Activated CD4-positive, alpha-beta memory T cell treated with anti-CD3 and anti-CD28 coated beads for 36 hours (primary cell): ENCODE measurements at regions not wholly inside any gene's neighbourhood (a gene's known extent, or its start where the extent isn't known, plus 50 kb on each side); places are given as distances from the start of the nearest gene placed in this dataset.

ENCODE experiments used
- CTCF ChIA-PET: fragments of 350-600 bp; sonication (Branson Sonifier 250); formaldehyde crosslinking; loops from one replicate; lab custom pipeline; 2021; ENCODE audit warnings: antibody characterized with exemption, inconsistent platforms; lab: Charles Lee
- POLR2A ChIA-PET: fragments of 350-600 bp; sonication (Branson Sonifier 250); formaldehyde crosslinking; loops from one replicate; lab custom pipeline; 2021; ENCODE audit warnings: antibody characterized with exemption; lab: Charles Lee
- DNase-seq: peaks from one replicate; pipeline ENCODE4 v3.0.0-alpha.2; 2020
- H3K27ac Mint-ChIP-seq: one replicate; pipeline ENCODE4 v1.8.0; 2021; ENCODE audit warnings: mixed read lengths
- H3K27me3 Mint-ChIP-seq: one replicate; pipeline ENCODE4 v1.8.0; 2021; ENCODE audit warnings: mixed read lengths
- H3K36me3 Mint-ChIP-seq: one replicate; pipeline ENCODE4 v1.8.0; 2021; ENCODE audit warnings: mixed read lengths
- H3K4me1 Mint-ChIP-seq: one replicate; pipeline ENCODE4 v1.8.0; 2021; ENCODE audit warnings: low read depth, mixed read lengths
- H3K4me3 Mint-ChIP-seq: one replicate; pipeline ENCODE4 v1.8.0; 2021; ENCODE audit warnings: mild to moderate bottlenecking, mixed read lengths
- H3K9me3 Mint-ChIP-seq: one replicate; pipeline ENCODE4 v1.8.0; 2021; ENCODE audit warnings: mixed read lengths
- intact Hi-C: fragments of 100-400 bp; cut with micrococcal nuclease; formaldehyde crosslinking; loops from one replicate; pipeline ENCODE4 v1.15.1; 2023

DNA sequence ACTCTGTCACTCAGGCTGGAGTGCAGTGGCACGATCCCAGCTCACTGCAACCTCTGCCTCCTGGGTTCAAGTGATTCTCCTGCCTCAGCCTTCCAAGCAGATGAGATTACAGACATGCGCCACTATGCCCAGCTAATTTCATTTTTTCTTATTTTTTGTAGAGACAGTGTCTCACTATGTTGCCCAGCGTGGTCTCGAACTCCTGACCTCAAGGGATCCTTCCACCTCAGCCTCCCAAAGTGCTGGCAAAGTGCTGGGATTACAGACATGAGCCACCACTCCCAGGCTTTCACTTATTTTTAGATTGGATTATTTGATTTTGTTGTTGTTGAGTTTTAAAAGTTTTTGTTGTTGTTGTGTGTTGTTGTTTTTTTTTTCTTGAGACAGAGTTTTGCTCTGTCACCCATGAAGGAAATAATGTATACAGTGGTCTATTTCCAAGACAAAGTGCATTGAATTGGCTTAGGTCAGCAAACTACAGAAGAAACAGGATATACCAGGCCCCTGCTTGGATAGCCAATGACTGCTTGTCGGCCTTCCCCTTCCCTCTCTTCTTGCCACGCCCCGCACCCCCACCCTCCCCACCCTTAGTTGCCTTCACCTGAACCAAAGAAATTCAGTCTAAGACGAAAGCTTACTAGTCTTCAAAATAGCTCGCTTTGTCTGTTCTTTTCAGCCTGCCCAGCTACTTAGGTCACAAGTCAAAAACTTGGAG, 91.8 kb upstream of the CLDN5 start:
- Mint-ChIP-seq H3K27me3 (peaks cover 2% of the 10 kb centered on the region), H3K36me3 (no peaks in the 10 kb centered on the region), H3K4me1 (peaks cover 13% of the 10 kb centered on the region), H3K9me3 (no peaks in the 10 kb centered on the region), H3K4me3 (no peak overlapping the region), H3K27ac (no peak overlapping the region)
- CTCF ChIA-PET: no interaction called here
- POLR2A ChIA-PET: no interaction called here
- no peak for DNase-seq
- intact Hi-C loops: no loop called here

DNA sequence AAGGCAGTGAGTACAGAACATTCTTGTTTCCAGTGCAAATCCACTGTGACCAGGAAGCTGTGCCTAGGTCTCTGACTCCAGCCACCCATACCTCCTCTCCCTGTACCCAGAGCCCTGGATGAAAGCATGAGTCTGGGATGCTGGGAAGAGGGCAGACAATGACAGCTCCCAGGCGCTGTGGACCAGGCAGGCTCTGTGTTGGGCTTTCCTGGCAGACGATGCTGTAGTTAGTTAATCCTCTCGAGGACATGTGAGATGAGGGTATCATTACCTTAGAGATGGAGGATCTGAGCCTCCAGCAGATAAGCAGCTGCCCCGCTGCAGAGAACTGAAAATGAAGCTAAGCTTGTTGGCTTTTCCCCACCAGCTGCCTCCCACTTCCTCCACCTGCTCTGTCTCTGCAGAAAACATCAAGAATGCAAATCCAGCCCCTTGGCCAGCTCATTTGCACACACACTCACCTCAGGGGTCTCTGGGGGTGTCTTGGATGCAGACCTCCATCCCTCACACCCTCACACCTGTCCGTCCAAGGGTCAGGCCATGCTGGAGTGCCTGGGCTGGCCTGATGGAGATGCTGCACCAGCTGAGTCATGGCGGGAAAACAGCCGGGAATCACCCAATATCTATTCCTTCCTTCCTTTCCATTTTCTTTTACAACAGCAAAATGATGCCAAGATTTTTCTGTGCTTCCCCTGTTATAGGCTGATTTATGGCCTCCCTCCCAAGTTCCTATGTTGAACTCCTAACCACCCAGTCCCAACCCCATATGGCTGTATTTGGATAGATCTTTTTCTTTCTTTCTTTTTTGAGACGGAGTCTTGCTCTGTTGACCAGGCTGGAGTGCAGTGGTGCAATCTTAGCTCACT, 94.9 kb upstream of the SEPTIN5 start:
- Mint-ChIP-seq H3K4me1 (peaks cover 8% of the 10 kb centered on the region), H3K27ac (no peak overlapping the region), H3K4me3 (no peak overlapping the region), H3K27me3 (peaks cover 4% of the 10 kb centered on the region), H3K9me3 (no peaks in the 10 kb centered on the region), H3K36me3 (no peaks in the 10 kb centered on the region)
- CTCF ChIA-PET: interaction anchor here (0.6 to 1.1 kb wide), 2 partner anchors 11 to 24 kb away, joined by 3 to 6 read pairs; no protein-coding TSS in a partner anchor
- intact Hi-C loops: no loop called here
- no peak for DNase-seq
- POLR2A ChIA-PET: no interaction called here

DNA sequence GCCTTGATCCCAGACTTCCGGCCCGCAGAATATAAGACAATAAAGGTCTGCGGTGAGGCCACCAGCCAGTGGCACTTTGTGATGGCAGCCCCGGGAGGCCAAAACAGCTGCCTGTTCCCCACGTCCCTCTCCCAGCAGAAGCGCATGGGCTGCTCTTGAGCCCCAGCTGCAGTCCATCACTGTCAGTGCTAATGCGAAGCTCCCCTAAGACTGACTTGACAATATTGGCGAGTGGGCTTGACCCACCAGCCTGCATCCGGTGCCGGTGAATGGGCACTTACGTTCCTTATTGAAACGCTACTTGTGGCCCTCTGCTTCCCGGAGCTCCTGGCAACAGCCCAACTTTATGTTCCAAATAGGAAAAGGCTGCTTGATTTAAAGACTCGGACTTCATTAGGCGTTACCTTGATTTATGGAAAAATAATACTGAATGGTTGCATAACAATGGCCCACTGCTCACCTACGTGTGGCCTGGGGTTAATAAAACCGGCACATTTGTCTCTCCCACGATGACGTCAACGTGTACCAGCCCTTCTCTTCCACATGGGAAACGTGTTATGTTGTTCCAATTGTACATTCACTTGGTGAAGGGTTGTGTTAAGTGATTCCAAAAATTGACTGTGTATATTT, 93.4 kb upstream of the SEPTIN5 start:
- H3K9me3 Mint-ChIP-seq: no peaks in the 10 kb centered on the region
- H3K27me3 Mint-ChIP-seq: peaks cover 3% of the 10 kb centered on the region
- ChIA-PET CTCF (interaction anchor here (1.3 kb wide), 1 partner anchor 9 kb away, joined by 6 read pairs; no protein-coding TSS in a partner anchor), POLR2A (no interaction called here)
- H3K36me3 Mint-ChIP-seq: no peaks in the 10 kb centered on the region
- H3K4me1 Mint-ChIP-seq: peaks cover 8% of the 10 kb centered on the region
- intact Hi-C loops: no loop called here
- no peak overlapping the region for H3K27ac Mint-ChIP-seq
- no peak for DNase-seq
- no peak overlapping the region for H3K4me3 Mint-ChIP-seq

DNA sequence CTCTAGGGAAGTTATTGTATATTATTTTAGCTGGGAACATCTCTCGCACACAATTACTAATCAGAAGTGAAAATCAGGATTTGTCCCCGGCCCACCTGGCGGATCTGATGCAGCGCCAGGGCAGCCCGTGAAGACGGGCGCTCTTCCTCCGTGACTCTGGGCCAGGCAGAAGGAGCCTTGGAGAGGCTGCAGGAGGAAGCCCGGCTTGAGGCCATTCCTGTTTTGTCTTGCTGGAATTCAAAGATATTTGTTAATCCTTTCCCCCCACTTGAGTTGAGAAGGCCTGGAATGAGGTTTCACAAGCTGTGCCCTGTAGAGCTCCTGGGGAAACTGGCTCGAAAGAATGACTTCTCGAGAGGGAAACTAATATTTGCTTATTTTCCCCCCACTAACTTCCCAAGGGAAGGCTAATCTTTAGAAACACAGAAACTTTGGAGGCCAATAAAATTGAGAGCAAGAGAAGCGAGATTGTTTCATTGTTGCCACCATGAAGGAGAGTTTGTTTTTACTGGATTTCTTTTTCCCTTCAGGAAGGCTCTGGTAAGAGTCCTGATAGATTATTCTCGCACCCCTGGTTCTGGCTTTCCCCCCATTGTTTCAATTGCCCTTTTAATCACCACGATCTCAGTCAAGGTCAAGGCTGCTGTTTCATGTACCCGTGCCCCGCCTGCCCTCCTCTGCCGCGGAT, 92.8 kb upstream of the SEPTIN5 start:
- intact Hi-C loops: no loop called here
- Mint-ChIP-seq H3K4me1 (peaks cover 8% of the 10 kb centered on the region), H3K36me3 (no peaks in the 10 kb centered on the region), H3K27me3 (peaks cover 3% of the 10 kb centered on the region), H3K27ac (no peak overlapping the region), H3K9me3 (no peaks in the 10 kb centered on the region), H3K4me3 (no peak overlapping the region)
- ChIA-PET POLR2A (no interaction called here), CTCF (interaction anchor here (1.3 kb wide), 1 partner anchor 8 kb away, joined by 6 read pairs; no protein-coding TSS in a partner anchor)
- DNase-seq: no peak

DNA sequence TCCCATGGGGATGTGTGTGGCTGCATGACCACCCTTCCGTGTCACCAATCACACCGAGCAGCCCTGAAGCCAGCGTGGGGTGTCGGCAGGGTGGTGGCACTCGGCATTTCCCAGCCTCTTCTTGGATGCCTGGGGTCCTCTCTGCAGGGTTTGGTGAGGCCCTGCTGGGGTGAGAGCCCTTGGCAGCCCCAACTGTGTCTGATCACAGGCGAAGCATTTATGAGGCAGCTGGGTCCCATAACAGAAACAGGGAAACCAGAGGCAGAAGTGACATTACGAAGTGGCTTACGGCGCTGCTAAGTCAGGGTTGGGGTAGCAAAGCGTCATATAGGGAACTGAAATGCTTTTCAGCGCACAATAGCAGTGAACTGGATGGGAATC, 92.3 kb upstream of the SEPTIN5 start:
- Mint-ChIP-seq H3K9me3 (no peaks in the 10 kb centered on the region), H3K27ac (no peak overlapping the region), H3K27me3 (peaks cover 3% of the 10 kb centered on the region), H3K4me3 (no peak overlapping the region), H3K36me3 (no peaks in the 10 kb centered on the region), H3K4me1 (peaks cover 8% of the 10 kb centered on the region)
- CTCF ChIA-PET: no interaction called here
- POLR2A ChIA-PET: no interaction called here
- intact Hi-C loops: no loop called here
- no peak for DNase-seq

DNA sequence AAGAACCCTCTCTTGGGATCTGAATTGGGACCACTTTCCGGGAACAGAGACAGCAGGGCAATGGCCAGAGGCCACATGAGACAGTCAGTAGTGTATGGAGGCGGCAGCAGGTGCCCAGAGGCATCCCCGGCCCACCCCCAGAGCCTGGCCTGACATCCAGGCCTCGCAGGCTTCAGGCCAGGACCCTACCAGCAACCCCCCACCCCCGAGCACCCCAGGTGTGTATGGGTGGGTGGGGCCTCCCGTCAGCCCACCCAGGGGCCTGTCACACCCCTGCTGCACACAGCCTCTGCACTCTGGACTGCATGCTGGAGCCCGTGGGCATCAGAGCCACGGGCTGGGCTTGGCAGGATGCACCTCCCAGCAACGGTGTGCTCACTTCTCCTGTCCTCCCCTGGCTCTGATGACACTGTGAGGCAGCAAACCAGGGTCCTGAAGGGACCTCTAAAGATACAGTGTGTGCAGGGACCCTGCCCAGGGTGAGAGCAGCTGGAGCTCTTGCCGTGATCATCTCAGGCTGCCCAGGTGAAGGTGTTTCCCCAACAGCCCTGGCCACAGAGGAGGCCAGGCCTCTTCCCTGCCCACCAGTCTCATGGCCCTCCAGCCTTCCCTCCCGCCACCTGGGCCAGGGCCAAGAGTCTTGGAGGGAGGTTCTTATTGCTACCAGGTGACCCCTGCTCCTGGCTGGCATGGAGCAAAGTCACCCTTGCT, 88.8 kb upstream of the SEPTIN5 start:
- Mint-ChIP-seq H3K27ac (no peak overlapping the region), H3K4me1 (peaks cover 2% of the 10 kb centered on the region), H3K9me3 (no peaks in the 10 kb centered on the region), H3K4me3 (no peak overlapping the region), H3K36me3 (no peaks in the 10 kb centered on the region), H3K27me3 (peaks cover 3% of the 10 kb centered on the region)
- ChIA-PET CTCF (no interaction called here), POLR2A (no interaction called here)
- DNase-seq: no peak
- intact Hi-C loops: no loop called here

DNA sequence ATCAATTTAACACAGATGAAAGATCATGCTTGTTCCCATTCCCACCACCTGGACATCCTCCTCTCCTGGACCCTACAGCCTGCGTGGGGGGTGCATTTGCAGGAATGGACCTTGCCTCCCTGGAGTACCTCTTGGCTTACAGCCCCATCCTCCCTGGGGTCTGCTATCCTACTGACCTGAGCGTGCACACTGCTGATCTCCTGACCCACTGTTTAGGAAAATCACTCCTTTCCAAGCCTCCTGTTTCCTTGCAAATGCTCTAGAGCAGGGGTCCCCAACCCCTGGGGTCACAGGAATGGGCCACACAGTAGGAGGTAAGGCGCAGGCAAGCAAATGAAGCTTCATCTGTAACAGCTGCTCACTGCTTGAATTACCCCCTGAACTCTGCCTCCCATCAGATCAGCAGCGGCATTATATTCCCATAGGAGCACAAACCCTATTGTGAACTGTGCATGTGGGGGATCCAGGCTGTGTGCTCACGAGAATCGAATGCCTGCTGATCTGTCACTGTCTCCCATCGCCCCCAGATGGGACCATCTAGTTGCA, 88.2 kb upstream of the SEPTIN5 start:
- ChIA-PET CTCF (interaction anchor here (0.6 kb wide), 1 partner anchor 35 kb away, joined by 3 read pairs; no protein-coding TSS in a partner anchor), POLR2A (no interaction called here)
- Mint-ChIP-seq H3K27ac (no peak overlapping the region), H3K9me3 (no peaks in the 10 kb centered on the region), H3K27me3 (peaks cover 3% of the 10 kb centered on the region), H3K36me3 (no peaks in the 10 kb centered on the region), H3K4me3 (no peak overlapping the region), H3K4me1 (peaks cover 2% of the 10 kb centered on the region)
- intact Hi-C loops: no loop called here
- DNase-seq: no peak

DNA sequence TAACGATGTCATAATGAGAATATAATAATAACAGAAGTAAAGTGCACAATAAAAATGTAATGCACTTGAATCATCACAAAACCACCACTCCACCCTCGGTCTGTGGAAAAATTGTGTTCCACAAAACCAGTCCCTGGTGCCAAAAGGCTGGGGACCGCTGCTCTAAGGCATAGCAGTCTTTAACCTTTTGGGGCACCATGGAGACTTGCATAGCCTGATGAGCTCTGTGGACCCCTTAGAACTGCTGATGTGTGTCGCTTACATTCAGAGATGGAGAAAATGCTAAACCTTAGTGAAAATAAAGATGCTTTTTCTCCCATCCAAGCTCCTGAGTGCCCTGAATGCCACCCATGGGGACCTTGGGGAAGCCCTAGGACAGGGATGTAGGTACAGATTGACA, 87.6 kb upstream of the SEPTIN5 start:
- intact Hi-C loops: no loop called here
- H3K27ac Mint-ChIP-seq: no peak overlapping the region
- CTCF ChIA-PET: interaction anchor here (0.6 kb wide), 1 partner anchor 36 kb away, joined by 3 read pairs; no protein-coding TSS in a partner anchor

DNA sequence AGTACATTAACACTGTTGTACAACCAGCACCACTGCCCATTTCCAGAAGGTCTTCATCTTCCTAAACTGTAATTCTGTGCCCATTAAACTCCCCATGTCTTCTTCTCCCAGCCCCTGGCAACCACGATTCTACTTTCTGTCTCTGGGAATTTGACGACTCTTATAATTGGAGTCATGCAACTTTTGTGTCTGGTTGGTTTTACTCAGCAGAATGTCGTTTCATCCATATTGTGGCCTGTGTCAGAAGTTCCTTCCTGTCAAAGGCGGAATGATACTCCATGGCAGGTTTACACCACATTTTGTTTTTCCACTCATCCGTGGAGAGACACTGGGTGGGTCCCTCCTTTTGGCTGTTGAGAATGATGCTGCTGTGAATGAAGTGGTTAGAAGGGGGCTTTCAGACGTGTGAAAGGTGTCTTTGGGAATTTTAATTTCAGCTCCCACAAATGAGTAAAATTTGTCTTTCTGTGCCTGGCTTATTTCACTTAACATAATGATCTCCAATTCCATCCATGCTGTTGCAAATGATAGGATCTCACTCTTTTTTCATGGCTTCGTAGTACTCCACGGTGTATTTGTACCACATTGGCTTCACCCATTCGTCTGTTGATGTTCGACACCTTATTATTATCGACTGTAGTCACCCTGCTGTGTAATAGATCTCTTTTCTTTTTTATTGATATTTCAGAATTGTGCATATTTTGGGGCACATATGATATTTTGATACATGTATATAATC, 86.1 kb upstream of the SEPTIN5 start:
- CTCF ChIA-PET: interaction anchor here (0.8 to 2.3 kb wide), 3 partner anchors 23 to 448 kb away, joined by 3 to 5 read pairs (median 3); no protein-coding TSS in a partner anchor
- Mint-ChIP-seq H3K27me3 (peaks cover 6% of the 10 kb centered on the region), H3K4me1 (peaks cover 2% of the 10 kb centered on the region), H3K27ac (no peak overlapping the region), H3K36me3 (no peaks in the 10 kb centered on the region), H3K9me3 (no peaks in the 10 kb centered on the region), H3K4me3 (no peak overlapping the region)
- POLR2A ChIA-PET: no interaction called here
- intact Hi-C loops: no loop called here
- no peak for DNase-seq

More for the DNA sequence above, 87.6 kb upstream of the SEPTIN5 start:
- DNase-seq: no peak
- H3K27me3 Mint-ChIP-seq: peaks cover 3% of the 10 kb centered on the region
- H3K4me1 Mint-ChIP-seq: peaks cover 2% of the 10 kb centered on the region
- H3K4me3 Mint-ChIP-seq: no peak overlapping the region
- H3K9me3 Mint-ChIP-seq: no peaks in the 10 kb centered on the region
- POLR2A ChIA-PET: no interaction called here
- H3K36me3 Mint-ChIP-seq: no peaks in the 10 kb centered on the region

DNA sequence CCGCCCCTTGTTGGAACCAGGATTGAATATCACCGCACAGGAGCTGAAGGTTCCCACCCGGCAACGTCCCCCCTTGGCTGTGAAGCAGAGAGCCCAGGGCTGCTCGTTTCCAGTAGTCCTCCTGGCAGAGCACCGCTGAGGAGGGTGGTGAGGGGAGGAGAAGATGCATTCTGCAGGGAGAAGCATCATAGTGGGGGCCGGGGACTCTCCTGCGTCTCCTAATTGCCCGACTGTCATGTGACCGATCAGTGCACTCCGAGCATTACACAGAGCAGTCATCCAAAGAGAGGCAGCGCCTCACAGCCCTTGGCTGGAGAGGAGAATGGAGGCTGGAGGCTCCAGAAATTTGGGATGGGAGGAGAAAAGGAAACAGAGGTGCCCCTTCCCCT, 85.0 kb upstream of the SEPTIN5 start:
- ChIA-PET POLR2A (no interaction called here), CTCF (interaction anchor here (0.6 to 2.4 kb wide), 59 partner anchors 8 to 770 kb away, joined by 3 to 16 read pairs (median 4); partner anchors contain the start of genes CDC45, ESS2, HIRA and SLC25A1)
- peaks cover 6% of the 10 kb centered on the region for H3K27me3 Mint-ChIP-seq
- intact Hi-C loops: no loop called here
- no peak overlapping the region for H3K4me3 Mint-ChIP-seq
- no peak for DNase-seq
- H3K9me3 Mint-ChIP-seq: no peaks in the 10 kb centered on the region
- H3K4me1 Mint-ChIP-seq: peaks cover 2% of the 10 kb centered on the region
- no peak overlapping the region for H3K27ac Mint-ChIP-seq
- H3K36me3 Mint-ChIP-seq: no peaks in the 10 kb centered on the region
